ENCODE measurements at regions not wholly inside any gene's neighbourhood (a gene's known extent, or its start where the extent isn't known, plus 50 kb on each side); places are given as distances from the start of the nearest gene placed in this dataset.

GRCh38 chr12:19657118-19657731, 217.9 kb downstream of the AEBP2 start:
- no peaks in the 10 kb centered on the region for H3K4me1 ChIP-seq
- TF ChIP-seq POLR2A (IDR thresholded peaks at IDR 0.05) (no peak), EP300 (IDR thresholded peaks at IDR 0.05) (no peak), CTCF (IDR thresholded peaks at IDR 0.05) (no peak), POLR2AphosphoS5 (IDR thresholded peaks at IDR 0.05) (no peak)
- no peak for DNase-seq (ENCODE audit: low spot score in 2 of 2)
- H3K27ac ChIP-seq: no peak overlapping the region
- 90% methylated on average over 3 of the region's 3 CpGs for WGBS
- H3K4me3 ChIP-seq: no peak overlapping the region
- no peaks in the 10 kb centered on the region for H3K9me3 ChIP-seq
- H3K27me3 ChIP-seq: no peaks in the 10 kb centered on the region
- H3K36me3 ChIP-seq: no peaks in the 10 kb centered on the region

- Histone ChIP-seq H3K27me3 (no peaks in the 10 kb centered on the region), H3K9me3 (no peaks in the 10 kb centered on the region), H3K36me3 (no peaks in the 10 kb centered on the region), H3K4me3 (no peak overlapping the region), H3K27ac (no peak overlapping the region), H3K4me1 (no peaks in the 10 kb centered on the region)
- TF ChIP-seq EP300 (IDR thresholded peaks at IDR 0.05) (no peak), POLR2AphosphoS5 (IDR thresholded peaks at IDR 0.05) (no peak), CTCF (IDR thresholded peaks at IDR 0.05) (no peak), POLR2A (IDR thresholded peaks at IDR 0.05) (no peak)
- DNase-seq (ENCODE audit: low spot score in 2 of 2): no peak
- WGBS: 95% methylated on average over 2 of the region's 2 CpGs
Measured at GRCh38 chr12:19657732-19658130, 218.4 kb downstream of the AEBP2 start.

GRCh38 chr12:19659086-19659485, 219.8 kb downstream of the AEBP2 start:
- H3K27me3 ChIP-seq: no peaks in the 10 kb centered on the region
- WGBS: 97% methylated on average over 2 of the region's 2 CpGs
- no peaks in the 10 kb centered on the region for H3K36me3 ChIP-seq
- TF ChIP-seq EP300 (IDR thresholded peaks at IDR 0.05) (no peak), POLR2A (IDR thresholded peaks at IDR 0.05) (no peak), CTCF (IDR thresholded peaks at IDR 0.05) (no peak), POLR2AphosphoS5 (IDR thresholded peaks at IDR 0.05) (no peak)
- no peaks in the 10 kb centered on the region for H3K4me1 ChIP-seq
- no peak for DNase-seq (ENCODE audit: low spot score in 2 of 2)
- H3K9me3 ChIP-seq: no peaks in the 10 kb centered on the region
- no peak overlapping the region for H3K4me3 ChIP-seq
- no peak overlapping the region for H3K27ac ChIP-seq

GRCh38 chr12:19659501-19659900, 220.2 kb downstream of the AEBP2 start:
- TF ChIP-seq POLR2AphosphoS5 (IDR thresholded peaks at IDR 0.05): no peak
- no peak for TF ChIP-seq EP300 (IDR thresholded peaks at IDR 0.05)
- TF ChIP-seq POLR2A (IDR thresholded peaks at IDR 0.05): no peak
- no peak for TF ChIP-seq CTCF (IDR thresholded peaks at IDR 0.05)
- H3K4me1 ChIP-seq: no peaks in the 10 kb centered on the region
- whole genome bisulfite sequencing: 86% methylated on average over 2 of the region's 2 CpGs
- H3K27ac ChIP-seq: no peak overlapping the region
- H3K4me3 ChIP-seq: no peak overlapping the region
- H3K27me3 ChIP-seq: no peaks in the 10 kb centered on the region
- no peaks in the 10 kb centered on the region for H3K9me3 ChIP-seq
- no peak for DNase-seq (ENCODE audit: low spot score in 2 of 2)
- no peaks in the 10 kb centered on the region for H3K36me3 ChIP-seq

- peaks cover 8% of the 10 kb centered on the region for H3K4me1 ChIP-seq
- no peak overlapping the region for H3K27ac ChIP-seq
- WGBS: 18% methylated on average over 1 of the region's 1 CpG
- no peaks in the 10 kb centered on the region for H3K27me3 ChIP-seq
- no peaks in the 10 kb centered on the region for H3K36me3 ChIP-seq
- no peak for TF ChIP-seq CTCF (IDR thresholded peaks at IDR 0.05)
- TF ChIP-seq EP300 (IDR thresholded peaks at IDR 0.05): no peak
- no peak for TF ChIP-seq POLR2AphosphoS5 (IDR thresholded peaks at IDR 0.05)
- no peak for TF ChIP-seq POLR2A (IDR thresholded peaks at IDR 0.05)
- H3K9me3 ChIP-seq: no peaks in the 10 kb centered on the region
- H3K4me3 ChIP-seq: no peak overlapping the region
- no peak for DNase-seq (ENCODE audit: low spot score in 2 of 2)
Measured at GRCh38 chr12:19665121-19665900, 226.0 kb downstream of the AEBP2 start.

All from suprapubic skin (tissue), 4 donors.